A204.1 (cell line): ENCODE measurements at regions not wholly inside any gene's neighbourhood (a gene's known extent, or its start where the extent isn't known, plus 50 kb on each side); places are given as distances from the start of the nearest gene placed in this dataset.

ENCODE experiments used
- FAIRE-seq: peaks from 2 replicates; lab custom pipeline; 2012; peaks lifted over from hg19 to GRCh38; lab: Jason Lieb, UNC

DNA sequence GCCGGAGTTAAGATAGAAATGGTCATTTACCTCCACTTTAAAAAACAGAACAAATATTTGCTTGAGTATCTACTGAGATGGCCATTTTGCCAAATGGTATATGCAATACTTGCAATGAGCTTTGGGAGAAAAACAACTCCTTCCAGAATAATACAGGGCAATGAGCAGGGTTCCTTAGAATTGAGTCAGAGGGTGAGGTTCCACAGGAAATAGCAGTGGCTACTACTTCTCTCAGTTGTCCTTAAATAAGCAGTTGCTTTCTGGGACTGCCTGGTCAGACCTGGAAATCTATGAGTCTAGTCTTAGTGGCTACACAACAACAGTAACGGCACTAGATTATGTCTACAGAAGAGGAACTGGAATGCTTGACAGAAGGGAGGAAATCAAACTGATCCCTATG, 80.9 kb upstream of the CCDC85A start:
- FAIRE-seq: no peak

- FAIRE-seq: no peak
Measured at GRCh38 chr2:56104962-56105361, 78.8 kb upstream of the CCDC85A start.

- no peak for FAIRE-seq
Measured at GRCh38 chr2:56107502-56108220, 76.1 kb upstream of the CCDC85A start.

DNA sequence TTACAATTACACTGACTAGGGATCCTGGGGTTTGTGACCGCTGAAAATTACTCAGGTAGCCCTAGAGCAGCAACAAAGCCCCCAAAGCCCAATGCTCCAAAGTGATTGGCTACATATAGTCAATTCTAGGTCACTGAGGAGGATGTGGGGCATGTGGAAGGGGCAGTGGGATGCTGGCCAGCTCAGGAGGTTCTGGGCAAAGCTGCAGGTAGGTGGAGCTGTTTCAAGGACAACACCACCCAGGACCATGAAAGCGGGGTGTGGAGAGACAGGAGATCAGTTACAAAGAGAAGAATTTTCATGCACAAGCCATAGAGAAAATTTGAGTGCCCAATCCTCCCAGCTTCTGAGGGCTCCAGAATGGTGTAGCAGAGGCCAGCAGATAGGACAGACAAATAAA, 75.0 kb upstream of the CCDC85A start:
- FAIRE-seq: no peak

- no peak for FAIRE-seq
Measured at GRCh38 chr2:56109994-56110393, 73.8 kb upstream of the CCDC85A start.

GRCh38 chr2:56113382-56113975, 70.3 kb upstream of the CCDC85A start:
- FAIRE-seq: no peak

GRCh38 chr2:56117764-56118163, 66.0 kb upstream of the CCDC85A start:
- FAIRE-seq: no peak

- FAIRE-seq: no peak
Measured at GRCh38 chr2:56118474-56118873, 65.3 kb upstream of the CCDC85A start.

DNA sequence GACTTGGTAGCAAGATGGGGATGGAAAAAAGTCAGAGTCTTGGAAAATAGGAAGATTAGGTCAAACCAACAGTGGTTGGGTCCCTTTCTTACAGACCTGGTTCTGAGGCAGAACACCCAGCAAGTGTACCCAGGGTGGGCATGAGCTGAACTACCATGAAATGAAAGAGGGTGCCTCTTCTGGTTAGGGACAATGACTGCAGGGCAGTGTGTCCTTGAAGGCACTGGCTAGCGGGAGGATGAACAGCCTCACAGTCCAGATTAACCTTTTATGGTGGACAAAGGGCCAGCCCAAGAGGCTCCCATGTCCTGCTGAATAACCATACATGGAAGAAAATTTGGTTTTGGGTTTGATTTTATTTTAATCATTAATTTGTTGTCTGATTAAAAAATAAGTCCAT, 61.8 kb upstream of the CCDC85A start:
- FAIRE-seq: no peak

DNA sequence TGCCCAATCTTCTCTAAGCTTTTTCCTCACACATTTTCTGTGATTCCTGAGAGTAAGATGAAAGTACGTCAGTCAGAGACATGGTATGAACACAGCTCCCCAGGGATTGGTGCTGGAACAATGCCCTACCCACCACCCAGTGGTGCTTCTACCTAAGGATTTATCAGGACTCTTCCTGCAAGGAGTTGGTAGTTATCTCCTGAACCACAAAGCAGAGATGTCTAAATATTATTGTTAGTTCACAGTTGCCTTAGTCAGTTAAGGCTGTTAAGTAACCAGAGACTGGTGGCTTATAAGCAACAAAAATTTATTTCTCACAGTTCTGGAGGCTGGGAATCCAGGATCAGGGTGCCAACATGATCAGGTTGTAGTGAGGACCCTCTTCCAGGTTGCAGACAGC, 60.3 kb upstream of the CCDC85A start:
- FAIRE-seq: no peak

DNA sequence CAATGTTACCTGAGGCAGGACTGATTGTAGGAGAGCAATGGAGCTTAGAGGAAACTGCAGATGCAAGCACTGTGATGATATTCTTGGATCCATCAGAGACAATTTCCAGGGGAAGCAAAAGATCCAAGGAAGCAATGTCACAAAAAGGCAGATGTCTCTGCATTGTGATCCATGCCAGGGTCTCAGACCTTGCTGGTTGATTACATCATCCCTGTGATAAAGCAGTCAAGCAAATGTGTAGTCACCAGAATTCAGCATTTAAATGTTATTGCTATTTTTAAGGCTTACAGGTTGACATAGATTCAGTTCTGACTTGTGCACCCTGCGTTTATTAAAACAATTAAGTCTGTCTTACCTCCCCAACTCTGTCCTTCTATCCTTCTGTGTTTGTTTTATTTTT, 56.8 kb upstream of the CCDC85A start:
- FAIRE-seq: no peak

GRCh38 chr2:56127463-56128152, 56.2 kb upstream of the CCDC85A start:
- FAIRE-seq: no peak

DNA sequence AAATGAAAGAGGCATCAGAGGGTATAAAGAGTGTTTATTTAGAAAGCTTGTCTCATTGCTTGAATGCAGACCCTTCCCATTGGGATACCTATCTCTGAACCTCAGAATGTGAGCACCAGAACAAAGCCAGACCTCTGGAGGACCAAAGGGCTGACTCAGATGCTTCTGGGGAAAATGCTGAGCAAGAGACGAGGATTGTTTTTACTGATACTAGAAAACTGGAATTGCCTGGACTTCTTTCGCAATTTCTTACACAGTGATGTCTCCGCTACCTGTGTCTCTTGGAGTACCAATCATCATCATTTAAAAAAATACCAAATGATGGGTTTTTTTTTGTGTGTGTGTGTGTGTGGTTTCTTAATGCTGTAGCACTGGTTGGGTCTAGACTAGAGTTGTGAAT, 55.6 kb upstream of the CCDC85A start:
- no peak for FAIRE-seq

- no peak for FAIRE-seq
Measured at GRCh38 chr2:56130463-56131070, 53.2 kb upstream of the CCDC85A start.

- FAIRE-seq: peak; percentile 96
Measured at GRCh38 chr2:56132138-56132537, 51.7 kb upstream of the CCDC85A start.

GRCh38 chr2:56133441-56133840, 50.3 kb upstream of the CCDC85A start:
- no peak for FAIRE-seq

DNA sequence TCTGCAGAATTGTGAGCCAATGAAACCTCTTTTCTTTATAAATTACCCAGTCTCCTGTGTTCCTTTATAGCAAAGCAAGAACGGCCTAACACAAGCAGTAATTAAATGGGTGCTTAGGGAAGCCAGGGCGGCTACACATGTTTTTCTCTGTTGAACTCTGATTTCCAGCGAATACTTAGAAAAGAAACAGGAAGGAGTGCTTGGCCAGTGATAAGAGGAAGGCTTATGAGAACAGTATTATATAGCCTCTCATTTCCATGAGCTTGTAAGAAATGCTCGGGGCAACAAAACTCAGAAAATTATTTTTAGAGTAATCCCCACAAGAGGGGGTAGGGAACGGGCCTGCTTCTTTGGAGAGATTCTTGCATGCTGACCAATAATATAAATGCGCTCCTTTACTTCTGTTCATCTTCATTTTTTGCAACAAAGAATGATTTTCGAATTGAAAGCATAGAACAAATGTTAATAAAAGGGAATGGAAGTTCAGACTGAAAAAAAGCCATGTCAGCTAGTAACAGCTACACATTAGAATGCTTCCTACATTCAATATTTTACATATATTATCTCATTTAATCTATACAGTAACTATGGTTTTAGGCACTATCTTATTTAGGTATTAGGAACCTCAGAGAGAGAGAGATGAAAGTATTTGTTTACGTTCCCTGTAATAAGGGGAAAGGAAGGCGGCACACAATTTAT, 49.7 kb upstream of the CCDC85A start:
- no peak for FAIRE-seq
